ENCODE measurements at regions not wholly inside any gene's neighbourhood (a gene's known extent, or its start where the extent isn't known, plus 50 kb on each side); places are given as distances from the start of the nearest gene placed in this dataset.

DNA sequence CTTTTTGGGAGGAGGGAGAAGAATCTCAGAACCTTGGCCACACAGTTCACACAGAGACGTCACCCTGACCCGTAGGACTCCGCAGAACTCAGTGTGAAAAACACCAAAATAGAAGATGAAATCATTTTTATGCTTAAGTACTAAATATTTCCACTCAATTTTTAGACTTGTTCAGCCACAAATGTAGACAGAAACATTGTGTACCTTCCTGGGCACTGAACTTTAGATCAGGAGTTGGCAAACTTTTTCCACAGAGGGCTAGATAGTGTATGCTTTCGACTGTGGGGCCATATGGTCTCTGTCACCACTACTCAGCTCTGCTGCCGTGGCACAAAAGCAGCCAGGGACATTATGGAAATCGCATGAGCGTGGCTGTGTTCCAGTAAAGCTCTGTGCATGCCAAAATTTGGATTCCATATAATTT lies 61.8 kb upstream of the STOX2 start:
- Histone ChIP-seq H2AFZ (no peak overlapping the region), H4K20me1 (replicated peaks; ENCODE audit: insufficient read depth) (no peaks in the 10 kb centered on the region), H3K4me1 (ENCODE audit: insufficient read depth) (no peaks in the 10 kb centered on the region), H3K4me3 (no peak overlapping the region), H3K27me3 (ENCODE audit: insufficient read depth) (no peaks in the 10 kb centered on the region), H3K9me2 (ENCODE audit: insufficient read depth) (no peaks in the 10 kb centered on the region), H3K36me3 (ENCODE audit: insufficient read depth) (no peaks in the 10 kb centered on the region), H3K79me2 (replicated peaks; ENCODE audit: insufficient read depth) (no peaks in the 10 kb centered on the region), H3K27ac (ENCODE audit: low read depth) (no peak overlapping the region), H3K4me2 (no peak overlapping the region), H3F3A (replicated peaks; ENCODE audit: low read depth) (no peaks in the 10 kb centered on the region)
- Mint-ChIP-seq H3K4me1 (peaks cover 8% of the 10 kb centered on the region), H3K4me3 (no peak overlapping the region), H3K9me3 (peaks cover 7% of the 10 kb centered on the region; the same call in 2 of the 3 replicates), H3K27ac (no peak overlapping the region), H3K27me3 (ENCODE audit: insufficient read depth, low read depth, poor library complexity) (peaks cover 11% of the 10 kb centered on the region), H3K36me3 (ENCODE audit: low read depth) (no peaks in the 10 kb centered on the region)
- TF ChIP-seq JUNB (IDR thresholded peaks at IDR 0.05; ENCODE audit: unreplicated experiment): no peak
- TF ChIP-seq, protein P1, sequence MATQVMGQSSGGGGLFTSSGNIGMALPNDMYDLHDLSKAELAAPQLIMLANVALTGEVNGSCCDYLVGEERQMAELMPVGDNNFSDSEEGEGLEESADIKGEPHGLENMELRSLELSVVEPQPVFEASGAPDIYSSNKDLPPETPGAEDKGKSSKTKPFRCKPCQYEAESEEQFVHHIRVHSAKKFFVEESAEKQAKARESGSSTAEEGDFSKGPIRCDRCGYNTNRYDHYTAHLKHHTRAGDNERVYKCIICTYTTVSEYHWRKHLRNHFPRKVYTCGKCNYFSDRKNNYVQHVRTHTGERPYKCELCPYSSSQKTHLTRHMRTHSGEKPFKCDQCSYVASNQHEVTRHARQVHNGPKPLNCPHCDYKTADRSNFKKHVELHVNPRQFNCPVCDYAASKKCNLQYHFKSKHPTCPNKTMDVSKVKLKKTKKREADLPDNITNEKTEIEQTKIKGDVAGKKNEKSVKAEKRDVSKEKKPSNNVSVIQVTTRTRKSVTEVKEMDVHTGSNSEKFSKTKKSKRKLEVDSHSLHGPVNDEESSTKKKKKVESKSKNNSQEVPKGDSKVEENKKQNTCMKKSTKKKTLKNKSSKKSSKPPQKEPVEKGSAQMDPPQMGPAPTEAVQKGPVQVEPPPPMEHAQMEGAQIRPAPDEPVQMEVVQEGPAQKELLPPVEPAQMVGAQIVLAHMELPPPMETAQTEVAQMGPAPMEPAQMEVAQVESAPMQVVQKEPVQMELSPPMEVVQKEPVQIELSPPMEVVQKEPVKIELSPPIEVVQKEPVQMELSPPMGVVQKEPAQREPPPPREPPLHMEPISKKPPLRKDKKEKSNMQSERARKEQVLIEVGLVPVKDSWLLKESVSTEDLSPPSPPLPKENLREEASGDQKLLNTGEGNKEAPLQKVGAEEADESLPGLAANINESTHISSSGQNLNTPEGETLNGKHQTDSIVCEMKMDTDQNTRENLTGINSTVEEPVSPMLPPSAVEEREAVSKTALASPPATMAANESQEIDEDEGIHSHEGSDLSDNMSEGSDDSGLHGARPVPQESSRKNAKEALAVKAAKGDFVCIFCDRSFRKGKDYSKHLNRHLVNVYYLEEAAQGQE (IDR thresholded peaks at IDR 0.05; ENCODE audit: unreplicated experiment): no peak
- TF ChIP-seq, protein P2, sequence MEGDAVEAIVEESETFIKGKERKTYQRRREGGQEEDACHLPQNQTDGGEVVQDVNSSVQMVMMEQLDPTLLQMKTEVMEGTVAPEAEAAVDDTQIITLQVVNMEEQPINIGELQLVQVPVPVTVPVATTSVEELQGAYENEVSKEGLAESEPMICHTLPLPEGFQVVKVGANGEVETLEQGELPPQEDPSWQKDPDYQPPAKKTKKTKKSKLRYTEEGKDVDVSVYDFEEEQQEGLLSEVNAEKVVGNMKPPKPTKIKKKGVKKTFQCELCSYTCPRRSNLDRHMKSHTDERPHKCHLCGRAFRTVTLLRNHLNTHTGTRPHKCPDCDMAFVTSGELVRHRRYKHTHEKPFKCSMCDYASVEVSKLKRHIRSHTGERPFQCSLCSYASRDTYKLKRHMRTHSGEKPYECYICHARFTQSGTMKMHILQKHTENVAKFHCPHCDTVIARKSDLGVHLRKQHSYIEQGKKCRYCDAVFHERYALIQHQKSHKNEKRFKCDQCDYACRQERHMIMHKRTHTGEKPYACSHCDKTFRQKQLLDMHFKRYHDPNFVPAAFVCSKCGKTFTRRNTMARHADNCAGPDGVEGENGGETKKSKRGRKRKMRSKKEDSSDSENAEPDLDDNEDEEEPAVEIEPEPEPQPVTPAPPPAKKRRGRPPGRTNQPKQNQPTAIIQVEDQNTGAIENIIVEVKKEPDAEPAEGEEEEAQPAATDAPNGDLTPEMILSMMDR (conservative IDR thresholded peaks at IDR 0.05; ENCODE audit: low read depth in 2 of 2): no peak
- TF ChIP-seq ZNF114 (CRISPR knock-in tag; IDR thresholded peaks at IDR 0.05): no peak
- TF ChIP-seq STAT1 (IDR thresholded peaks at IDR 0.05; ENCODE audit: unreplicated experiment): no peak
- TF ChIP-seq, protein P3, sequence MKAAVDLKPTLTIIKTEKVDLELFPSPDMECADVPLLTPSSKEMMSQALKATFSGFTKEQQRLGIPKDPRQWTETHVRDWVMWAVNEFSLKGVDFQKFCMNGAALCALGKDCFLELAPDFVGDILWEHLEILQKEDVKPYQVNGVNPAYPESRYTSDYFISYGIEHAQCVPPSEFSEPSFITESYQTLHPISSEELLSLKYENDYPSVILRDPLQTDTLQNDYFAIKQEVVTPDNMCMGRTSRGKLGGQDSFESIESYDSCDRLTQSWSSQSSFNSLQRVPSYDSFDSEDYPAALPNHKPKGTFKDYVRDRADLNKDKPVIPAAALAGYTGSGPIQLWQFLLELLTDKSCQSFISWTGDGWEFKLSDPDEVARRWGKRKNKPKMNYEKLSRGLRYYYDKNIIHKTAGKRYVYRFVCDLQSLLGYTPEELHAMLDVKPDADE (IDR thresholded peaks at IDR 0.05): no peak
- TF ChIP-seq EZH2 (IDR thresholded peaks at IDR 0.05; ENCODE audit: low read depth, unreplicated experiment): no peak
- no peak for TF ChIP-seq CREB1 (CRISPR knock-in tag; IDR thresholded peaks at IDR 0.05; ENCODE audit: low read depth)
- no peak for TF ChIP-seq ZNF331 (CRISPR knock-in tag; IDR thresholded peaks at IDR 0.05; ENCODE audit: low read depth)
- TF ChIP-seq, protein P4, sequence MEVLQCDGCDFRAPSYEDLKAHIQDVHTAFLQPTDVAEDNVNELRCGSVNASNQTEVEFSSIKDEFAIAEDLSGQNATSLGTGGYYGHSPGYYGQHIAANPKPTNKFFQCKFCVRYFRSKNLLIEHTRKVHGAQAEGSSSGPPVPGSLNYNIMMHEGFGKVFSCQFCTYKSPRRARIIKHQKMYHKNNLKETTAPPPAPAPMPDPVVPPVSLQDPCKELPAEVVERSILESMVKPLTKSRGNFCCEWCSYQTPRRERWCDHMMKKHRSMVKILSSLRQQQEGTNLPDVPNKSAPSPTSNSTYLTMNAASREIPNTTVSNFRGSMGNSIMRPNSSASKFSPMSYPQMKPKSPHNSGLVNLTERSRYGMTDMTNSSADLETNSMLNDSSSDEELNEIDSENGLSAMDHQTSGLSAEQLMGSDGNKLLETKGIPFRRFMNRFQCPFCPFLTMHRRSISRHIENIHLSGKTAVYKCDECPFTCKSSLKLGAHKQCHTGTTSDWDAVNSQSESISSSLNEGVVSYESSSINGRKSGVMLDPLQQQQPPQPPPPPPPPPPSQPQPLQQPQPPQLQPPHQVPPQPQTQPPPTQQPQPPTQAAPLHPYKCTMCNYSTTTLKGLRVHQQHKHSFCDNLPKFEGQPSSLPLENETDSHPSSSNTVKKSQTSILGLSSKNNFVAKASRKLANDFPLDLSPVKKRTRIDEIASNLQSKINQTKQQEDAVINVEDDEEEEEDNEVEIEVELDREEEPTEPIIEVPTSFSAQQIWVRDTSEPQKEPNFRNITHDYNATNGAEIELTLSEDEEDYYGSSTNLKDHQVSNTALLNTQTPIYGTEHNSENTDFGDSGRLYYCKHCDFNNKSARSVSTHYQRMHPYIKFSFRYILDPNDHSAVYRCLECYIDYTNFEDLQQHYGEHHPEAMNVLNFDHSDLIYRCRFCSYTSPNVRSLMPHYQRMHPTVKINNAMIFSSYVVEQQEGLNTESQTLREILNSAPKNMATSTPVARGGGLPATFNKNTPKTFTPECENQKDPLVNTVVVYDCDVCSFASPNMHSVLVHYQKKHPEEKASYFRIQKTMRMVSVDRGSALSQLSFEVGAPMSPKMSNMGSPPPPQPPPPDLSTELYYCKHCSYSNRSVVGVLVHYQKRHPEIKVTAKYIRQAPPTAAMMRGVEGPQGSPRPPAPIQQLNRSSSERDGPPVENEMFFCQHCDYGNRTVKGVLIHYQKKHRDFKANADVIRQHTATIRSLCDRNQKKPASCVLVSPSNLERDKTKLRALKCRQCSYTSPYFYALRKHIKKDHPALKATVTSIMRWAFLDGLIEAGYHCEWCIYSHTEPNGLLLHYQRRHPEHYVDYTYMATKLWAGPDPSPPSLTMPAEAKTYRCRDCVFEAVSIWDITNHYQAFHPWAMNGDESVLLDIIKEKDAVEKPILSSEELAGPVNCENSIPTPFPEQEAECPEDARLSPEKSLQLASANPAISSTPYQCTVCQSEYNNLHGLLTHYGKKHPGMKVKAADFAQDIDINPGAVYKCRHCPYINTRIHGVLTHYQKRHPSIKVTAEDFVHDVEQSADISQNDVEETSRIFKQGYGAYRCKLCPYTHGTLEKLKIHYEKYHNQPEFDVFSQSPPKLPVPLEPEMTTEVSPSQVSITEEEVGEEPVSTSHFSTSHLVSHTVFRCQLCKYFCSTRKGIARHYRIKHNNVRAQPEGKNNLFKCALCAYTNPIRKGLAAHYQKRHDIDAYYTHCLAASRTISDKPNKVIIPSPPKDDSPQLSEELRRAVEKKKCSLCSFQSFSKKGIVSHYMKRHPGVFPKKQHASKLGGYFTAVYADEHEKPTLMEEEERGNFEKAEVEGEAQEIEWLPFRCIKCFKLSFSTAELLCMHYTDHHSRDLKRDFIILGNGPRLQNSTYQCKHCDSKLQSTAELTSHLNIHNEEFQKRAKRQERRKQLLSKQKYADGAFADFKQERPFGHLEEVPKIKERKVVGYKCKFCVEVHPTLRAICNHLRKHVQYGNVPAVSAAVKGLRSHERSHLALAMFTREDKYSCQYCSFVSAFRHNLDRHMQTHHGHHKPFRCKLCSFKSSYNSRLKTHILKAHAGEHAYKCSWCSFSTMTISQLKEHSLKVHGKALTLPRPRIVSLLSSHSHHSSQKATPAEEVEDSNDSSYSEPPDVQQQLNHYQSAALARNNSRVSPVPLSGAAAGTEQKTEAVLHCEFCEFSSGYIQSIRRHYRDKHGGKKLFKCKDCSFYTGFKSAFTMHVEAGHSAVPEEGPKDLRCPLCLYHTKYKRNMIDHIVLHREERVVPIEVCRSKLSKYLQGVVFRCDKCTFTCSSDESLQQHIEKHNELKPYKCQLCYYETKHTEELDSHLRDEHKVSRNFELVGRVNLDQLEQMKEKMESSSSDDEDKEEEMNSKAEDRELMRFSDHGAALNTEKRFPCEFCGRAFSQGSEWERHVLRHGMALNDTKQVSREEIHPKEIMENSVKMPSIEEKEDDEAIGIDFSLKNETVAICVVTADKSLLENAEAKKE (CRISPR knock-in tag; IDR thresholded peaks at IDR 0.05): no peak
- TF ChIP-seq POLR2AphosphoS5 (IDR thresholded peaks at IDR 0.05; ENCODE audit: low read depth): no peak
- no peak for TF ChIP-seq EZH2phosphoT487 (IDR thresholded peaks at IDR 0.05; ENCODE audit: unreplicated experiment)
- no peak for TF ChIP-seq NANOG (IDR thresholded peaks at IDR 0.05; ENCODE audit: borderline replicate concordance)
- no peak for ATAC-seq
- no peak for DNase-seq (ENCODE audit: low spot score)
